OCI-LY7 (cell line): ENCODE measurements at regions not wholly inside any gene's neighbourhood (a gene's known extent, or its start where the extent isn't known, plus 50 kb on each side); places are given as distances from the start of the nearest gene placed in this dataset.

Source experiments
- BruUV-seq: library from RNA; stranded (reverse); fragments of 400-500 nt; replicated peaks from 2 replicates; lab custom pipeline; 2021; lab: Mats Ljungman, UMichigan
- CTCF ChIA-PET: fragments of 300-600 bp; sonication (Branson Sonifier 250); formaldehyde crosslinking; loops from one replicate; lab custom pipeline; 2022; ENCODE audit warnings: antibody characterized with exemption; ENCODE audit not compliant: unreplicated experiment; lab: Charles Lee
- POLR2A ChIA-PET: fragments of 300-600 bp; sonication (Branson Sonifier 250); formaldehyde crosslinking; loops from one replicate; lab custom pipeline; 2022; ENCODE audit warnings: antibody characterized with exemption; lab: Charles Lee
- DNase-seq: peaks from one replicate; pipeline ENCODE4 v3.0.0-alpha.2; 2015; ENCODE audit warnings: low spot score
- H2AFZ ChIP-seq: fragments of 200-600 bp; sonication (generic), shearing (Covaris generic); 2 replicates; pipeline ENCODE4 v1.6.1; 2014; ENCODE audit warnings: mild to moderate bottlenecking, antibody characterized with exemption, low read length, moderate library complexity
- H3K27ac ChIP-seq: fragments of 200-600 bp; sonication (generic); 2 replicates; pipeline ENCODE4 v1.5.1; 2014; ENCODE audit warnings: mixed run types, low read depth, mild to moderate bottlenecking, moderate library complexity, low read length, inconsistent platforms; ENCODE audit not compliant: poor library complexity, severe bottlenecking
- H3K36me3 ChIP-seq: fragments of 200-600 bp; sonication (generic); 2 replicates; pipeline ENCODE4 v1.6.1; 2014; ENCODE audit warnings: mild to moderate bottlenecking, antibody characterized with exemption, low read length, moderate library complexity, mixed read lengths; ENCODE audit not compliant: insufficient read depth
- H3K4me1 ChIP-seq: fragments of 200-600 bp; sonication (generic); 2 replicates; pipeline ENCODE4 v1.5.1; 2014; ENCODE audit warnings: mild to moderate bottlenecking, low read length; ENCODE audit not compliant: insufficient read depth, poor library complexity, severe bottlenecking
- H3K4me2 ChIP-seq: fragments of 200-600 bp; sonication (generic); 2 replicates; pipeline ENCODE4 v1.6.1; 2014; ENCODE audit warnings: mild to moderate bottlenecking, low read length
- H3K4me3 ChIP-seq: fragments of 200-600 bp; sonication (generic); 2 replicates; pipeline ENCODE4 v1.5.1; 2014; ENCODE audit warnings: mild to moderate bottlenecking, low read depth, low read length; ENCODE audit not compliant: poor library complexity, severe bottlenecking
- H3K79me2 ChIP-seq: fragments of 200-600 bp; sonication (generic); 2 replicates; pipeline ENCODE4 v1.6.1; 2016; ENCODE audit warnings: low read depth, mild to moderate bottlenecking, low read length, moderate library complexity, mixed read lengths; ENCODE audit not compliant: insufficient read depth
- H3K9me2 ChIP-seq: fragments of 200-600 bp; sonication (generic); 2 replicates; pipeline ENCODE4 v1.6.1; 2016; ENCODE audit warnings: mild to moderate bottlenecking, low read length, mixed read lengths; ENCODE audit not compliant: insufficient read depth
- H3K9me3 ChIP-seq: fragments of 200-600 bp; sonication (generic); 2 replicates; pipeline ENCODE4 v1.6.1; 2014; ENCODE audit warnings: mild to moderate bottlenecking, mixed run types, low read length, mixed read lengths
- H4K20me1 ChIP-seq: fragments of 200-600 bp; sonication (generic); 2 replicates; pipeline ENCODE4 v1.6.1; 2014; ENCODE audit warnings: mild to moderate bottlenecking, antibody characterized with exemption, low read length, moderate library complexity, mixed read lengths; ENCODE audit not compliant: insufficient read depth
- CTCF ChIP-seq: fragments of 200-600 bp; sonication (generic); conservative IDR thresholded peaks from 2 replicates; pipeline ENCODE4 v1.5.1; 2014; ENCODE audit warnings: mild to moderate bottlenecking, antibody characterized with exemption, low read length, moderate library complexity, mixed read lengths
- EZH2phosphoT487 ChIP-seq: fragments of 200-600 bp; sonication (generic); IDR thresholded peaks from 2 replicates; pipeline ENCODE4 v1.6.1; 2018; ENCODE audit warnings: low read depth, borderline replicate concordance, mild to moderate bottlenecking, mixed run types, antibody characterized with exemption, low read length, moderate library complexity, mixed read lengths
- intact Hi-C: fragments of 100-400 bp; cut with micrococcal nuclease; formaldehyde crosslinking; loops from one replicate; pipeline ENCODE4 v1.10.0; 2022; ENCODE audit not compliant: unreplicated experiment

GRCh38 chr22:47841156-47841555 lies 1078.7 kb downstream of the TBC1D22A start:
- CTCF ChIA-PET = interaction anchor here (0.6 kb wide), 1 partner anchor 623 kb away, joined by 3 read pairs; no protein-coding TSS in a partner anchor
- peak overlapping the region; percentile 6 for H3K27ac ChIP-seq
- H3K4me2 ChIP-seq = peak overlapping the region; percentile 55
- intact Hi-C loops = loop anchor here (2.0 to 5.0 kb wide), 2 partner anchors 78 to 651 kb away; no protein-coding TSS in a partner anchor
- peaks cover 28% of the 10 kb centered on the region for H3K4me1 ChIP-seq
- H4K20me1 ChIP-seq = no peaks in the 10 kb centered on the region
- no peaks in the 10 kb centered on the region for H3K9me3 ChIP-seq
- BruUV-seq = no TSS peak
- H3K4me3 ChIP-seq = no peak overlapping the region
- H3K36me3 ChIP-seq = no peaks in the 10 kb centered on the region
- no peaks in the 10 kb centered on the region for H3K79me2 ChIP-seq
- POLR2A ChIA-PET = interaction anchor here (0.8 to 1.1 kb wide), 3 partner anchors 48 to 262 kb away, joined by 3 read pairs; no protein-coding TSS in a partner anchor
- H3K9me2 ChIP-seq = no peaks in the 10 kb centered on the region
- peak overlapping the region; percentile 80 for H2AFZ ChIP-seq
- TF ChIP-seq CTCF (no peak), EZH2phosphoT487 (no peak)
- peak; percentile 41 for DNase-seq

- H3K27ac ChIP-seq = no peak overlapping the region
- TF ChIP-seq EZH2phosphoT487 (no peak), CTCF (no peak)
- H3K9me2 ChIP-seq = no peaks in the 10 kb centered on the region
- H2AFZ ChIP-seq = no peak overlapping the region
- H3K4me3 ChIP-seq = no peak overlapping the region
- intact Hi-C loops = loop anchor here (2.0 to 10.0 kb wide), 3 partner anchors 79 to 653 kb away; no protein-coding TSS in a partner anchor
- H3K4me2 ChIP-seq = peak overlapping the region; percentile 55; the same call in 1 of the 2 replicates
- no peaks in the 10 kb centered on the region for H4K20me1 ChIP-seq
- no peak for DNase-seq
- ChIA-PET POLR2A (interaction anchor here (1.1 kb wide), 1 partner anchor 182 kb away, joined by 3 read pairs; no protein-coding TSS in a partner anchor), CTCF (no interaction called here)
- no peaks in the 10 kb centered on the region for H3K79me2 ChIP-seq
- H3K4me1 ChIP-seq = peaks cover 28% of the 10 kb centered on the region
- no TSS peak for BruUV-seq
- no peaks in the 10 kb centered on the region for H3K36me3 ChIP-seq
- H3K9me3 ChIP-seq = no peaks in the 10 kb centered on the region
Observed at GRCh38 chr22:47839595-47840227, 1077.3 kb downstream of the TBC1D22A start.

GRCh38 chr22:47837703-47838102 lies 1075.3 kb downstream of the TBC1D22A start:
- CTCF ChIA-PET = interaction anchor here (1.0 kb wide), 1 partner anchor 81 kb away, joined by 3 read pairs; no protein-coding TSS in a partner anchor
- no peaks in the 10 kb centered on the region for H3K9me3 ChIP-seq
- no TSS peak for BruUV-seq
- POLR2A ChIA-PET = interaction anchor here (0.5 kb wide), 1 partner anchor 37 kb away, joined by 6 read pairs; no protein-coding TSS in a partner anchor
- TF ChIP-seq CTCF (peak; percentile 86), EZH2phosphoT487 (no peak)
- intact Hi-C loops = loop anchor here (10.0 kb wide), 1 partner anchor 203 kb away; no protein-coding TSS in a partner anchor
- no peak overlapping the region for H3K27ac ChIP-seq
- H3K36me3 ChIP-seq = no peaks in the 10 kb centered on the region
- H3K4me1 ChIP-seq = peaks cover 28% of the 10 kb centered on the region
- no peaks in the 10 kb centered on the region for H3K9me2 ChIP-seq
- H4K20me1 ChIP-seq = no peaks in the 10 kb centered on the region
- DNase-seq = peak; percentile 65
- H2AFZ ChIP-seq = peak overlapping the region; percentile 45; the same call in 1 of the 2 replicates
- no peaks in the 10 kb centered on the region for H3K79me2 ChIP-seq
- no peak overlapping the region for H3K4me2 ChIP-seq
- no peak overlapping the region for H3K4me3 ChIP-seq
